HepG2 (cell line): ENCODE measurements at regions not wholly inside any gene's neighbourhood (a gene's known extent, or its start where the extent isn't known, plus 50 kb on each side); places are given as distances from the start of the nearest gene placed in this dataset.

Experiments used
- CBX2 ChIP-seq, 2 experiments: fragments of 200-600 bp in 1 of 2; sonication (generic); formaldehyde crosslinking in 1 of 2; IDR thresholded peaks; 2 replicates each; pipeline versions ENCODE4 v1.7.0 to v1.8.1; 2018 to 2022; ENCODE audit warnings: low read depth in 2 of 2, low read length in 1 of 2, mild to moderate bottlenecking in 1 of 2, missing genetic modification reagents in 1 of 2
- DNMT3B ChIP-seq: conservative IDR thresholded peaks from 2 replicates; pipeline ENCODE4 v1.6.1; 2016; ENCODE audit warnings: missing biosample characterization, control low read depth
- FIP1L1 ChIP-seq: fragments of 200-400 bp; formaldehyde crosslinking; IDR thresholded peaks from 2 replicates; pipeline ENCODE4 v1.6.1; 2018; ENCODE audit warnings: low read depth, mild to moderate bottlenecking, low read length, moderate library complexity, borderline replicate concordance; ENCODE audit not compliant: insufficient read depth
- ISL2 ChIP-seq: sonication (generic); formaldehyde crosslinking; IDR thresholded peaks from 2 replicates; pipeline ENCODE4 v1.5.0; 2020; ENCODE audit warnings: missing genetic modification reagents
- KAT8 ChIP-seq: IDR thresholded peaks from 2 replicates; pipeline ENCODE4 v1.6.1; 2016; ENCODE audit warnings: missing genetic modification reagents, missing compliant biosample characterization
- KLF6 ChIP-seq: IDR thresholded peaks from 2 replicates; pipeline ENCODE4 v1.8.0; 2016; ENCODE audit warnings: missing biosample characterization, missing genetic modification reagents
- MTA1 ChIP-seq: sonication (generic); formaldehyde crosslinking; IDR thresholded peaks from 2 replicates; pipeline ENCODE4 v1.4.0; 2020; ENCODE audit warnings: missing genetic modification reagents, mild to moderate bottlenecking, borderline replicate concordance
- NAIF1 ChIP-seq: sonication (generic); formaldehyde crosslinking; IDR thresholded peaks from 2 replicates; pipeline ENCODE4 v1.5.0; 2020; ENCODE audit warnings: mild to moderate bottlenecking, missing genetic modification reagents, borderline replicate concordance
- NFIC ChIP-seq: IDR thresholded peaks from 2 replicates; pipeline ENCODE4 v1.6.1; 2012; ENCODE audit warnings: mild to moderate bottlenecking, low read length, inconsistent platforms
- PAXIP1 ChIP-seq: sonication (generic); formaldehyde crosslinking; conservative IDR thresholded peaks from 2 replicates; pipeline ENCODE4 v1.4.0; 2020; ENCODE audit warnings: mild to moderate bottlenecking, missing genetic modification reagents, moderate library complexity
- PRMT3 ChIP-seq: sonication (generic); formaldehyde crosslinking; IDR thresholded peaks from 2 replicates; pipeline ENCODE4 v1.8.1; 2022; ENCODE audit warnings: low read depth, mild to moderate bottlenecking, moderate library complexity, missing genetic modification reagents, borderline replicate concordance
- RNF219 ChIP-seq: sonication (generic); formaldehyde crosslinking; IDR thresholded peaks from 2 replicates; pipeline ENCODE4 v1.5.0; 2020; ENCODE audit warnings: mild to moderate bottlenecking, missing genetic modification reagents
- SOX13 ChIP-seq, 3 experiments: fragments of 450-650 bp in 1 of 3; sonication (generic) in 1 of 3; formaldehyde crosslinking in 1 of 3; IDR thresholded peaks in 2 of 3; conservative IDR thresholded peaks in 1 of 3; 2 replicates each; pipeline versions ENCODE4 v1.5.0 to v1.6.1; 2016 to 2020; ENCODE audit warnings: antibody characterized with exemption in 1 of 3, mild to moderate bottlenecking in 1 of 3, missing compliant biosample characterization in 1 of 3, missing genetic modification reagents in 1 of 3, moderate library complexity in 1 of 3
- XBP1 ChIP-seq: sonication (generic); formaldehyde crosslinking; IDR thresholded peaks from 2 replicates; pipeline ENCODE4 v1.5.0; 2020; ENCODE audit warnings: missing genetic modification reagents
- ZNF432 ChIP-seq: sonication (generic); formaldehyde crosslinking; IDR thresholded peaks from 2 replicates; pipeline ENCODE4 v1.5.0; 2020; ENCODE audit warnings: missing genetic modification reagents, mild to moderate bottlenecking, borderline replicate concordance
- ZNF614 ChIP-seq: IDR thresholded peaks from 2 replicates; pipeline ENCODE4 v1.6.1; 2018; ENCODE audit warnings: missing biosample characterization, missing genetic modification reagents, inconsistent platforms, borderline replicate concordance
- ZNF761 ChIP-seq: sonication (generic); formaldehyde crosslinking; conservative IDR thresholded peaks from 2 replicates; pipeline ENCODE4 v1.4.0; 2020; ENCODE audit warnings: mild to moderate bottlenecking, missing genetic modification reagents
- ZNF83 ChIP-seq: sonication (generic); formaldehyde crosslinking; IDR thresholded peaks from 2 replicates; pipeline ENCODE4 v1.4.0; 2020; ENCODE audit warnings: missing genetic modification reagents, mild to moderate bottlenecking, borderline replicate concordance
- ZSCAN30 ChIP-seq: sonication (generic); formaldehyde crosslinking; IDR thresholded peaks from 2 replicates; pipeline ENCODE4 v1.5.0; 2020; ENCODE audit warnings: mild to moderate bottlenecking, missing genetic modification reagents
- TF ChIP-seq, protein P1 (sequence below): sonication (generic); formaldehyde crosslinking; IDR thresholded peaks from 2 replicates; pipeline ENCODE4 v1.5.0; 2020; ENCODE audit warnings: missing genetic modification reagents, mild to moderate bottlenecking, borderline replicate concordance

DNA sequence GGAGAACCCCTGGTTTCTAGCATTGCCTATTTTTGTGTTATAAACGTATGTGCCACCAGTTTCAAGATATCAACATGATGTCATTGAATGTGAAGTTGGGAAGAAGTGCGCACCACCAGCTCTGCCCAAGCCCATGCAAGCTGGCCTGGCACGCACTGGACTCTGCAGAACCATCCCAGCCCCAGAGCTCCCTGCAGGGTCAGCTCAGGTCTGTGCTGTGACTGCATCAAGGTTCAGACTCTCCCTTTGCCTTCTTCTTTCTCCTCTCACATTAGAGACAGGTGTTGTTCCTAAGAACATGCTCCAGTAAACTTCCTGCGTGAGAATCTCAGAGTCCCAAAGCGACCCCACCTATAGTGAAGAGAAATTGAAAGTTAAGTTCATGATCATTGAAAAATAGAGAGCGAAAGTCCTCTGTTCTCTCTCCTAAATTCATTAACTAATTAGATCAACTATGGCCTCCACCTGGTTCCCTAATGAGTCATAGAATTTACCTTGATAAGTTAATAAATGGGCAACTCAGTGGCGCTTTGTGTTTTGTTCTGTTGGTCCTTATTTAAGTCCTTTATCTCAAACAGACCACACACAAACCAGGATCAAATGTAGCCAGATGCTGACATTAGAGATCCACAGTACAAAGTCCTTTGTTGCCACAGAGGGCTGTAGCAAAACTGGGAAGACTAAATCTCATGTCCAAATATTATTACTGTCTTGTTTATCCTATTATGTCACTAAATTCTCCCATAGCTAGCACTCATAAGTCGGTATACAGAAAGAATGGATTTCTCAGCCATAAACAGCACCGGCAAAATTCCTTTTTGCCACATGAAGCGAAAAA lies 432.3 kb downstream of the STK39 start (continued):
- no peak; the same call in 1 of the 2 replicates for TF ChIP-seq KLF6 (CRISPR knock-in tag)
- TF ChIP-seq PAXIP1 (CRISPR knock-in tag): peak; percentile 99
- no peak for TF ChIP-seq NAIF1 (CRISPR knock-in tag)
- no peak for TF ChIP-seq DNMT3B (CRISPR knock-in tag)
- peak; percentile 93 for TF ChIP-seq ZNF614
- TF ChIP-seq CBX2 (IDR thresholded peaks at IDR 0.05; ENCODE audit: low read depth, low read length): no peak
- no peak for TF ChIP-seq CBX2 (CRISPR knock-in tag; IDR thresholded peaks at IDR 0.05; ENCODE audit: low read depth)
- TF ChIP-seq MTA1 (CRISPR knock-in tag): no peak; the same call in 1 of the 2 replicates
- TF ChIP-seq XBP1 (CRISPR knock-in tag): no peak
- TF ChIP-seq ISL2 (CRISPR knock-in tag): peak; percentile 99
- peak; percentile 88 for TF ChIP-seq SOX13 (IDR thresholded peaks at IDR 0.05)
- TF ChIP-seq SOX13 (CRISPR knock-in tag; conservative IDR thresholded peaks at IDR 0.05 in 1 of 2, IDR thresholded peaks at IDR 0.05 in 1 of 2): peak in 1 of 2 experiments; percentile 99; a peak in 2 of 4 replicates
- no peak for TF ChIP-seq ZNF432 (CRISPR knock-in tag)
- 0 out of 2 replicates have a peak, but pooled peaks have one; percentile 46 for TF ChIP-seq ZNF761 (CRISPR knock-in tag)
- no peak for TF ChIP-seq FIP1L1
- TF ChIP-seq ZNF83: no peak
- no peak for TF ChIP-seq ZSCAN30 (CRISPR knock-in tag)
- peak; percentile 70 for TF ChIP-seq KAT8 (CRISPR knock-in tag)
- TF ChIP-seq PRMT3: no peak
- TF ChIP-seq RNF219 (CRISPR knock-in tag): 0 out of 2 replicates have a peak, but pooled peaks have one; percentile 46
- TF ChIP-seq NFIC: peak; percentile 98
- TF ChIP-seq, protein P1, sequence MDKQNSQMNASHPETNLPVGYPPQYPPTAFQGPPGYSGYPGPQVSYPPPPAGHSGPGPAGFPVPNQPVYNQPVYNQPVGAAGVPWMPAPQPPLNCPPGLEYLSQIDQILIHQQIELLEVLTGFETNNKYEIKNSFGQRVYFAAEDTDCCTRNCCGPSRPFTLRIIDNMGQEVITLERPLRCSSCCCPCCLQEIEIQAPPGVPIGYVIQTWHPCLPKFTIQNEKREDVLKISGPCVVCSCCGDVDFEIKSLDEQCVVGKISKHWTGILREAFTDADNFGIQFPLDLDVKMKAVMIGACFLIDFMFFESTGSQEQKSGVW (CRISPR knock-in tag): no peak
